IMR-90 (cell line): ENCODE measurements at regions not wholly inside any gene's neighbourhood (a gene's known extent, or its start where the extent isn't known, plus 50 kb on each side); places are given as distances from the start of the nearest gene placed in this dataset.

ENCODE experiments used
- ATAC-seq: fragments of 200-7000 bp; cut with Tn5 transposase; 2 replicates; pipeline ENCODE4 v1.9.1; 2020; ENCODE audit warnings: low read depth, mild to moderate bottlenecking, moderate library complexity
- BruUV-seq: library from RNA; stranded (reverse); fragments of 400-500 nt; replicated peaks from 2 replicates; lab custom pipeline; 2021; lab: Mats Ljungman, UMichigan
- CTCF ChIA-PET: fragments of 300-600 bp; formaldehyde crosslinking; extraction: SDS; loops from one replicate; lab custom pipeline; 2021; ENCODE audit warnings: antibody characterized with exemption; lab: Yijun Ruan, JAX
- POLR2A ChIA-PET: fragments of 300-600 bp; sonication (Branson Sonifier 250); formaldehyde crosslinking; loops from one replicate; lab custom pipeline; 2022; ENCODE audit warnings: antibody characterized with exemption; ENCODE audit not compliant: unreplicated experiment; lab: Charles Lee
- DNase-seq: peaks from one replicate; pipeline ENCODE4 v3.0.0; 2013
- H2AFZ ChIP-seq: replicated peaks from 2 replicates; pipeline ENCODE3; 2013; ENCODE audit warnings: low read length, mild to moderate bottlenecking; ENCODE audit not compliant: poor library complexity
- H2AK5ac ChIP-seq: 2 replicates; pipeline ENCODE4 v1.6.1; 2013; ENCODE audit warnings: low read depth, low read length, inconsistent platforms
- H2AK9ac ChIP-seq: replicated peaks from 2 replicates; pipeline ENCODE3; 2013; ENCODE audit warnings: mild to moderate bottlenecking, low read depth, low read length, moderate library complexity; ENCODE audit not compliant: poor library complexity
- H2BK120ac ChIP-seq: 2 replicates; pipeline ENCODE4 v1.6.1; 2013; ENCODE audit warnings: low read depth, low read length, inconsistent platforms
- H2BK15ac ChIP-seq: 3 replicates; pipeline ENCODE4 v1.6.1; 2013; ENCODE audit warnings: low read depth, low read length, inconsistent platforms
- H2BK20ac ChIP-seq: 2 replicates; pipeline ENCODE4 v1.6.1; 2013; ENCODE audit warnings: low read depth, mild to moderate bottlenecking, inconsistent platforms, low read length, moderate library complexity
- H2BK5ac ChIP-seq: 2 replicates; pipeline ENCODE4 v1.6.1; 2013; ENCODE audit warnings: mild to moderate bottlenecking, low read depth, low read length, inconsistent platforms; ENCODE audit not compliant: poor library complexity, severe bottlenecking
- H3K14ac ChIP-seq: replicated peaks from 2 replicates; pipeline ENCODE4 v1.6.1; 2013; ENCODE audit warnings: low read depth, low read length, inconsistent platforms
- H3K18ac ChIP-seq: 2 replicates; pipeline ENCODE4 v1.6.1; 2013; ENCODE audit warnings: low read depth, low read length, control low read depth
- H3K23ac ChIP-seq: 2 replicates; pipeline ENCODE4 v1.6.1; 2013; ENCODE audit warnings: low read depth, low read length, inconsistent platforms
- H3K27ac ChIP-seq: 2 replicates; pipeline ENCODE4 v1.5.1; 2013; ENCODE audit warnings: mild to moderate bottlenecking, control low read depth, low read length; ENCODE audit not compliant: insufficient read depth
- H3K27me3 ChIP-seq: 2 replicates; pipeline ENCODE4 v1.6.1; 2013; ENCODE audit warnings: low read length; ENCODE audit not compliant: control insufficient read depth, insufficient read depth
- H3K36me3 ChIP-seq: 2 replicates; pipeline ENCODE4 v1.6.1; 2013; ENCODE audit warnings: low read length, mixed read lengths; ENCODE audit not compliant: control insufficient read depth, insufficient read depth
- H3K4ac ChIP-seq: 2 replicates; pipeline ENCODE4 v1.6.1; 2013; ENCODE audit warnings: low read depth, low read length, inconsistent platforms
- H3K4me1 ChIP-seq: 2 replicates; pipeline ENCODE4 v1.6.1; 2013; ENCODE audit warnings: low read length, mixed read lengths; ENCODE audit not compliant: control insufficient read depth, insufficient read depth
- H3K4me2 ChIP-seq: 2 replicates; pipeline ENCODE4 v1.6.1; 2013; ENCODE audit warnings: low read depth, mild to moderate bottlenecking, control low read depth, low read length, moderate library complexity
- H3K4me3 ChIP-seq: 2 replicates; pipeline ENCODE4 v1.5.1; 2013; ENCODE audit warnings: low read depth, mild to moderate bottlenecking, control low read depth, low read length, moderate library complexity; ENCODE audit not compliant: insufficient read depth
- H3K56ac ChIP-seq: 2 replicates; pipeline ENCODE4 v1.6.1; 2013; ENCODE audit warnings: low read length, inconsistent platforms; ENCODE audit not compliant: insufficient read depth; ENCODE audit errors: extremely low read depth
- H3K79me1 ChIP-seq, 2 experiments: 2 replicates each; pipeline ENCODE4 v1.6.1; 2013; ENCODE audit warnings: low read length in 2 of 2, inconsistent platforms in 1 of 2, low read depth in 1 of 2
- H3K9ac ChIP-seq: 2 replicates; pipeline ENCODE4 v1.6.1; 2013; ENCODE audit warnings: low read depth, low read length, control low read depth
- H3K9me1 ChIP-seq: 2 replicates; pipeline ENCODE4 v1.6.1; 2013; ENCODE audit warnings: low read length, inconsistent platforms; ENCODE audit not compliant: insufficient read depth
- H3K9me3 ChIP-seq: 2 replicates; pipeline ENCODE4 v1.6.1; 2013; ENCODE audit warnings: low read length; ENCODE audit not compliant: control insufficient read depth, insufficient read depth
- H4K20me1 ChIP-seq: 2 replicates; pipeline ENCODE4 v1.6.1; 2013; ENCODE audit warnings: low read length, inconsistent platforms; ENCODE audit not compliant: insufficient read depth
- H4K5ac ChIP-seq: 2 replicates; pipeline ENCODE4 v1.6.1; 2013; ENCODE audit warnings: mild to moderate bottlenecking, low read depth, low read length, control low read depth
- H4K8ac ChIP-seq, 2 experiments: 2 replicates each; pipeline ENCODE4 v1.6.1; 2013; ENCODE audit warnings: low read depth in 2 of 2, low read length in 2 of 2, control low read depth in 1 of 2, inconsistent platforms in 1 of 2
- H4K91ac ChIP-seq: 2 replicates; pipeline ENCODE4 v1.6.1; 2013; ENCODE audit warnings: low read depth, low read length, inconsistent platforms; ENCODE audit not compliant: insufficient read depth
- CHD1 ChIP-seq: IDR thresholded peaks from 2 replicates; pipeline ENCODE4 v1.6.1; 2012; ENCODE audit warnings: low read depth, low read length, improper control_type of control experiment
- MAFK ChIP-seq: IDR thresholded peaks from 2 replicates; pipeline ENCODE4 v1.6.1; 2012; ENCODE audit warnings: low read depth, low read length, improper control_type of control experiment
- MAZ ChIP-seq: IDR thresholded peaks from 2 replicates; pipeline ENCODE4 v1.6.1; 2012; ENCODE audit warnings: low read depth, mild to moderate bottlenecking, low read length, improper control_type of control experiment, moderate library complexity, borderline replicate concordance
- MXI1 ChIP-seq: IDR thresholded peaks from 2 replicates; pipeline ENCODE4 v1.6.1; 2012; ENCODE audit warnings: low read depth, mild to moderate bottlenecking, low read length, moderate library complexity, borderline replicate concordance
- RAD21 ChIP-seq: IDR thresholded peaks from 2 replicates; pipeline ENCODE4 v1.6.1; 2012; ENCODE audit warnings: low read length, improper control_type of control experiment
- RCOR1 ChIP-seq: IDR thresholded peaks from 2 replicates; pipeline ENCODE4 v1.6.1; 2012; ENCODE audit warnings: mild to moderate bottlenecking, low read length, improper control_type of control experiment; ENCODE audit not compliant: insufficient replicate concordance
- RFX5 ChIP-seq: IDR thresholded peaks from 2 replicates; pipeline ENCODE4 v1.8.0; 2012; ENCODE audit warnings: low read depth, mild to moderate bottlenecking, low read length, moderate library complexity
- USF2 ChIP-seq: fragments of 150-350 bp; IDR thresholded peaks from 2 replicates; pipeline ENCODE4 v1.6.1; 2017; ENCODE audit warnings: mild to moderate bottlenecking, antibody characterized with exemption, low read length, low read depth
- WGBS, 2 experiments: methylation state at CpG; one replicate each; pipeline versions ENCODE4 v1.1.5 to v1.1.7; 2013; ENCODE audit warnings: missing lambda C conversion rate in 2 of 2; ENCODE audit not compliant: insufficient read length in 1 of 2; ENCODE audit errors: extremely low coverage in 2 of 2; 5-methylcytosine and 5-hydroxymethylcytosine counted together
- dilution Hi-C: fragments of 300-500 bp; cut with HindIII; formaldehyde crosslinking; loops from one replicate; pipeline ENCODE4 v1.14.3; 2018; ENCODE audit warnings: low sequenced_read_pairs; ENCODE audit not compliant: unreplicated experiment
- in situ Hi-C: fragments of 300-500 bp; cut with MboI; formaldehyde crosslinking; loops from 3 replicates; pipeline ENCODE4 v1.14.3; 2019; ENCODE audit warnings: low sequenced_read_pairs, inconsistent platforms, mixed read lengths
- intact Hi-C: fragments of 100-400 bp; cut with micrococcal nuclease; formaldehyde crosslinking; loops from 2 replicates; pipeline ENCODE4 v1.10.0; 2022

GRCh38 chr3:193851428-193851847 lies 258.4 kb downstream of the OPA1 start:
- H3K9ac ChIP-seq, result no peak overlapping the region
- no peak overlapping the region for H3K18ac ChIP-seq
- H4K5ac ChIP-seq, result no peak overlapping the region
- no peak overlapping the region for H2BK20ac ChIP-seq
- CTCF ChIA-PET, result interaction anchor here (0.6 kb wide), 1 partner anchor 1188 kb away, joined by 3 read pairs; no protein-coding TSS in a partner anchor
- DNase-seq (no peak), ATAC-seq (no peak)
- H4K91ac ChIP-seq, result no peak overlapping the region
- POLR2A ChIA-PET, result no interaction called here
- H2BK5ac ChIP-seq, result no peak overlapping the region
- H2AK5ac ChIP-seq, result no peak overlapping the region
- H2BK120ac ChIP-seq, result no peak overlapping the region
- no peak overlapping the region for H3K56ac ChIP-seq
- no peak overlapping the region for H3K4ac ChIP-seq
- BruUV-seq, result no TSS peak
- no peaks in the 10 kb centered on the region for H3K9me1 ChIP-seq
- no peaks in the 10 kb centered on the region for H3K79me1 ChIP-seq
- in situ Hi-C loops (no loop called here), dilution Hi-C loops (no loop called here), intact Hi-C loops (no loop called here)
- H2AFZ ChIP-seq, result no peak overlapping the region
- H2BK15ac ChIP-seq, result no peak overlapping the region
- H2AK9ac ChIP-seq, result no peak overlapping the region
- H3K36me3 ChIP-seq, result no peaks in the 10 kb centered on the region
- no peak overlapping the region for H3K23ac ChIP-seq
- no peaks in the 10 kb centered on the region for H3K4me1 ChIP-seq
- no peak for TF ChIP-seq RFX5
- no peak for TF ChIP-seq RAD21
- TF ChIP-seq USF2, result no peak
- TF ChIP-seq MAFK, result no peak
- no peak for TF ChIP-seq RCOR1
- no peak for TF ChIP-seq CHD1
- TF ChIP-seq MAZ, result no peak
- TF ChIP-seq MXI1, result no peak
- no peaks in the 10 kb centered on the region for H4K20me1 ChIP-seq
- no peaks in the 10 kb centered on the region for H3K9me3 ChIP-seq
- H3K14ac ChIP-seq, result no peak overlapping the region
- H3K4me2 ChIP-seq, result no peak overlapping the region
- H3K4me3 ChIP-seq, result no peak overlapping the region
- H4K8ac ChIP-seq, result no peak overlapping the region
- H3K27ac ChIP-seq, result no peak overlapping the region
- H3K27me3 ChIP-seq, result peaks cover 35% of the 10 kb centered on the region
- 40% methylated on average over 1 of the region's 3 CpGs; no CpG with 5 or more reads in 1 of the 2 experiments for WGBS, 2 experiments
